Adrenal gland (tissue), 5 donors: ENCODE measurements at regions not wholly inside any gene's neighbourhood (a gene's known extent, or its start where the extent isn't known, plus 50 kb on each side); places are given as distances from the start of the nearest gene placed in this dataset.

ENCODE experiments used
- CTCF ChIP-seq, 6 experiments: fragments of 450-650 bp in 4 of 6; fragments of 200-600 bp in 2 of 6; sonication (generic) in 1 of 6; IDR thresholded peaks; 1 replicate in 5 of 6; 2 replicates in 1 of 6; pipeline versions ENCODE4 v1.5.1 to v1.8.0; 2016 to 2021; ENCODE audit warnings: antibody characterized with exemption in 6 of 6, mild to moderate bottlenecking in 2 of 6, moderate library complexity in 1 of 6
- POLR2A ChIP-seq, 2 donors: fragments of 450-650 bp; IDR thresholded peaks; one replicate each; pipeline ENCODE4 v1.6.1; 2017; ENCODE audit warnings: antibody characterized with exemption in 2 of 2, mild to moderate bottlenecking in 2 of 2, moderate library complexity in 1 of 2
- donor health status: DM: no; HTN: no; CAD: no.

- TF ChIP-seq POLR2A (IDR thresholded peaks at IDR 0.05) = no peak
- no peak for TF ChIP-seq CTCF (IDR thresholded peaks at IDR 0.05)
Measured at GRCh38 chr9:86669422-86669821, 277.9 kb downstream of the GAS1 start.
